GM18517 (cell line): ENCODE measurements at regions not wholly inside any gene's neighbourhood (a gene's known extent, or its start where the extent isn't known, plus 50 kb on each side); places are given as distances from the start of the nearest gene placed in this dataset.

Source experiments
- ATAC-seq: cut with Tn5 transposase; IDR thresholded peaks from one replicate; pipeline ENCODE4 v1.9.1; 2021; ENCODE audit warnings: mild to moderate bottlenecking, moderate library complexity; ENCODE audit not compliant: unreplicated experiment

DNA sequence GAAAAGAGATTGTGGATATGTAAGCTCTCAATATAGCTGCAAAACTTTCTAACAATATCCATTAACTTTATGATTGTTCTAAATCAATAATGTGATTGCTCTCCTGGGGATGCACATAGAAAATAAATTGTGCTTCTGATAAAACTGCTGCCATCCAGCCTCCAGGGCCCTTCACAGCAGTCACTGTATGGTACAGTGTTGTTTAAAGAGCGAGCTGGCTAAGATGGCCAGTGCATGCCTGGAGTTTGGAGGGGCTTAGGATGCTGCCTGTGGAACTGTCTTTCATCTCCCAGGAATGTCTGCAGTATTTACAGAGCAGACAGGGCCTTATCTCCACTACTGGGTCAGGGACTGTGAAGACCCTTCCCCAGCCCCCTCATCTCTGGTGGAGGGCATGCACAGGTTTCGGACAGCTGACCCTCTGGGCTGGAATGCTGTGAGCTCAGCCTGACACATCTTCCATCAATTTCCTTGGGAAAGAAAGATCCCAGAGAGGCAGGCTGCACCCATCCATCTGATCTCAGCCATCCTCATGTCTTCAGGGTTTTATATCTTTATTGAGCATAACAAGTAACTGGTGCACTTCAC is 137.0 kb downstream of the PLPP3 start:
- ATAC-seq = no peak

- ATAC-seq = no peak
Observed at GRCh38 chr1:56441601-56442000, 137.8 kb downstream of the PLPP3 start.

DNA sequence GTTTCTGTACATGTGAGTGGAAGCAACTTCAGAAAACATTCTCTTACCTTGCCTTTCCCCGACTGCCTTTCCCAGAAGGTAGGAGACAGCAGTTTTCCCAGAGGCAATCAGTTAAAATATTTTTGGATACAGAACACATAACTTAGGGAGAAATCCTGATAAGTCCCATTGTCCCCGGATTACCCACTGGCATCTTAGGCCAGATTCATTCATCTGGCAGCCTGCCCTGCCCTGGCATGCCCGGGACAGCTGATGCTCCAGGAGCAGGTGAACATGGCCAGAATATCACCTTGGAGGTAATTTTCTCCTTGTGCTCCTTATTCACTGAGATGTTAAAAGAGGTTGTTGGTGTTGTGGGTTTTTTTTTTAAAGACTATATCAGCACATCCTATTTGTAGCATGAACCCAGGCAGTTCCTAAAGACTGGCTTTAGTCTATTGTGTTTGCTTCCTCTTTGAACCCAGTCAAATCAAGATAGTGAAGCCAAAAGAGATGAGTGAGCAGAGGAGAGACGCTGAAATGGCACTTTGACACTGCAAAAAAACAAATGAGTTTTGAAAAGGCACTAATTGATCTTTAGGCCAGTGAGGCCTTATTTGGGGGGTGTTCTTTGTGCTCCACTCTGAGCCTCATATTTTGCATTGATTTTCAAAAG is 139.6 kb downstream of the PLPP3 start:
- ATAC-seq = no peak

GRCh38 chr1:56438901-56439551 is 140.3 kb downstream of the PLPP3 start:
- no peak for ATAC-seq

GRCh38 chr1:56437959-56438358 is 141.4 kb downstream of the PLPP3 start:
- ATAC-seq = no peak

GRCh38 chr1:56436912-56437417 is 142.4 kb downstream of the PLPP3 start:
- ATAC-seq = no peak

DNA sequence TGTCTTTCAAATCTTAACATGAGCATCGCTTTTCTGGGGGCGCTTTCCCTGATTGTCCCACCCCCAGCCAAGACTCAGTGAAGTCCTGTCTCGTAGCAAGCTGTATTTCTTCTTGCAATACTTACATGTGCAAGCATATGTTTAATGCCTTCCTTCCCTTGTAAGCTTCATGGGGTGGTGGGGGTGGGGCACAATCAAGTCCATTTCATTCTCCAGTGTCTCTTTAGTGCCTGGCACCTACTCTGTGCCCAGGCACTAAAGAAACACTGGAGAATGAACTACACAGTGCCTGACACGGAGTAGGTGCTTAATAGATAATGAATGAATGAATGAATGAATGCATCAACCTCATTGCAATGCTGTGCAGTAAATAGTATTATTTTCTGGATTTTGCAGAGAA is 143.1 kb downstream of the PLPP3 start:
- no peak for ATAC-seq

DNA sequence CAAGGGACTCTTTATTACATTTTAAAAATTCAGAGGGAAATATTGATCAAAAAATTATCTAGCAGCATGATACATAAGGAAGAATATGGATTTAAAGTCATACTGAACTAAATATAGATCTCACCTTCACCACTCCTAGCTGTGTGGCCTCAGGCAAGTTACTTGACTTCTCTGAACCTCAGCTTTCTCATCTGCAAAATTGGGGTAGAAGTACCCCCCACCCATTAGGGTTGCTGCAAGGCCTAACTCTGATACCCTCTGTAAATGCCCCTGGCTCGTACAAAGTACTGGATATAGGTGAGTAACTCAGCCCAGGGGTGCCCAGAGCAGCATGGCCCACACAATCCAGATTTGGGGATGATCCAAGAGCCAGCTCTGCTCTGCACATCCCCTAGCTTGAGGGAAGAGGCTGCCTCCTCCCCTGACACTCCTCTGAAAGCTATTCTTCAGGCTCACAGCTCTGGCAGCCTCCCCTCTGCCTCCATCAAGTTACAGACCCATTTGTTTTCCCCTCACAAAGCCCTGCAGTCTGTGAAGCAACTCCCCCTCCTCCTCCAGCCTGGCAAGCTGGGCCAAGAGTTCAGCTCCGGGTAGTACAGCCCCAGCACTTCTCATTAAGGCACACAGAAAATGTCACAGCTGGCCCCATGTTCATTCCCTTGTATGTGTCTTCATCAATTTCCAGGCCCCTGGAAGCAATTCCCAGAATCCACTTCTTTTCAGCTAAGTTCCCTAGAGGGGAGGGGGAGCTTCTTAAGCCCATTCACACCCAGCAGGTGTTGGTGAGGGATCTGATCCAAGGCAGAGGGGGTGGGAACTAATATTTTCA is 143.7 kb downstream of the PLPP3 start:
- ATAC-seq = no peak

DNA sequence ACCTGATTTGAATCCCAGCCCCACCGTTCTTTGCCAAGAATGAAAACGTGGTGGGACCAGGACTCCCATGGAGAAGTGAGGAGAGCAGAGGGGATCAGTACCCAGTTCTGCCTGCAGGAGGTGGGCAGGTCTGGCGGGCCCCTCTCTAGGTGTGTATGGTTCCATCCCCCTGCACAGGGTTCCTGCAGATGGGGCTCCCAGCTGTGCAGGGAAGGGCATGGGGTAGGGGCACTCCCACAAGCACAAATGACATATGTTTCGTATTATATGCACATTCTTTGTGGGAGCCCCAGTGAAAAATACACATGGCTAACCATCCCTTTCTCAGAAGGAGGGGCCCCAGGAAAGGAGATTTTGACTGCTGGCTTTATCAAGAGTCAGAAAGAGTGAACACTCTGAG is 144.6 kb downstream of the PLPP3 start:
- no peak for ATAC-seq

DNA sequence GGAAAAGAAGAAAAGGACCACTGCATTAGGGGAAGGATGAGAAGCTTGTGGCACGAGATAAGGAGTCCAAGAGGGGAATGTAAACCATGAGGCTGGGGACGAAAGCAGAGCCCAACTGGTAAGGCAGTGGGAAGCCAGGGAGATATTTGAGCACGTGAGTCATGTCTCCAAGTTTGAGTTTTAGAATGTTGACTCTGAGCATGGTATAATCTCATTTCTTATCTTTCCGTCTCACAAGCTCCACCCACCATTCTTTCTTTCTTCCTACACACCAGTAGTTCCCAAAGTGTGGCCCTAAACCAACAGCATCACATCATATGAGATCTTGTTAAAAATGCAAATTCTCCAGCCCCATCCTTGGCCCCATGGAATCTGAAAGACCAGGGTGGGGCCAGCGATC is 145.3 kb downstream of the PLPP3 start:
- ATAC-seq = no peak

GRCh38 chr1:56433056-56433577 is 146.2 kb downstream of the PLPP3 start:
- no peak for ATAC-seq

DNA sequence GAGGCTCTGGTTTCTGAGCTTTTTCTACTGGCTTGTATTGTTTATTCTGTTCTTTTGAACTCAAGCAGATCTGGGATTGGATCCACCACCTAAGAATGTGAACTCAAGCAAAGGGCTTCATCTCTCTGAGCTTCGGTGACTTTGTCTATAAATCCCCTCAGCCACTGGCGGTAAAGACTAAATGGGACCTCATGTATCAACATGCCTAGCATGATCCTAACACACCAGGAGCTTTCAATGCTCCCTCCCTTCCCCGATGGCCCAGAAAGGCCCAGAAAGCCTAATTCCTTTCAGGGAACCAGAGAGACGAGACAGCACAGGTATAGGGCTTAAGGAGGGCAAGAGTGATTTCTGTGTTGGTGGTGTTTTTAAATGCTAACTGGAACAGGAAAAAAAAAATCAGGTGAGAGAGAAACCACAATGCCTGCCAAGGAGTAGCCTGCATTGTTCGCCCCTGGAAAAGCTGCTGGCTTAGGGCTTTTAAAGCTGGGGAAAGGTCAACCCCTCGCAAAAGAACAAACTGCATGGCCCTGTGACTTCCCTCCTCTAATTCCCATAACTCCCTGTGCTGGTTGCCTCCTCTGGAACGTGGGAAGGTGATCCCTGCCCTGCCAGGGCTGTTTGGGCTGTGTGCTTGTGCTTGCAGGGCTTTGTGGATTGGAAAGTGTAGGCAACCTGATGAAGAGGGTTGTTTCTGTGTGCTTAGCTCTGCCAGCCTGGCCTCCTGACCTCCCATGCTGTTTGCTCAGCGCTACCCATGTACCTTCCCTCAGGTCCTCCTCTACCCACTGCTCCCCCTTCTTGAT is 147.0 kb downstream of the PLPP3 start:
- no peak for ATAC-seq

DNA sequence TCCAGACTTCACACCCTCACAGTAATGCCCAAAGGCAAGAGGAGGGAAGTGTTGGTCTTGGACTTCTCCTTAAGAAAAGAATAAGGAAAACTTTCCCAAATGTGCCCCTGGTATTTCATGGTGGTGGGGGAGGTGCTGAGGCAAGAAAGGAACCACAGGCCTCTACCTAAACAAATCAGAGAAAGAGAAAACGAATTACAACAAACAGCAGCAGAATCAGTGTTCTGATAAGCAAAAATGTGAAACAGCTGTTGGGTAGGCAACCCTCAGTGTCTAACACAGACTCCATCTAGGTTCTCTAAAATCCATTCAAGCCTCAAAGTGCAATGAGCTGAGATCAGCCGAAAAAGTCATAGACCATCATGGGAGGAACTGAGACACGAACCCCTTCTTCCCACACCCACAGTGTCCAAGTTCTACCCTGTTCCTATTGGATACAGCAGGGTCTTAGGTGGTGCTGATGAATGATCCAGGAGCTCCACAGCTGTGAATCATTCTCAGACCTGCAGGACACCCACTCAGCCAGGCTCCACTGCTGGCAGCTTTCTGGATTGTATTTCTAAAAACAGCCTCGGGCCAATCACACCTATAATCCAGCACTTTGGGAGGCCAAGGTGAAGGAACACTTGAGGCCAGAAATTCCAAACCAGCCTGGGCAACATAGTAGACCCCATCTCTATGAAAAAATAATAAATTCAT is 149.1 kb downstream of the PLPP3 start:
- ATAC-seq = no peak

- ATAC-seq = no peak
Observed at GRCh38 chr1:56429288-56429687, 150.1 kb downstream of the PLPP3 start.

- ATAC-seq = no peak
Observed at GRCh38 chr1:56426587-56427381, 152.6 kb downstream of the PLPP3 start.

GRCh38 chr1:56425494-56426037 is 153.8 kb downstream of the PLPP3 start:
- ATAC-seq = no peak

DNA sequence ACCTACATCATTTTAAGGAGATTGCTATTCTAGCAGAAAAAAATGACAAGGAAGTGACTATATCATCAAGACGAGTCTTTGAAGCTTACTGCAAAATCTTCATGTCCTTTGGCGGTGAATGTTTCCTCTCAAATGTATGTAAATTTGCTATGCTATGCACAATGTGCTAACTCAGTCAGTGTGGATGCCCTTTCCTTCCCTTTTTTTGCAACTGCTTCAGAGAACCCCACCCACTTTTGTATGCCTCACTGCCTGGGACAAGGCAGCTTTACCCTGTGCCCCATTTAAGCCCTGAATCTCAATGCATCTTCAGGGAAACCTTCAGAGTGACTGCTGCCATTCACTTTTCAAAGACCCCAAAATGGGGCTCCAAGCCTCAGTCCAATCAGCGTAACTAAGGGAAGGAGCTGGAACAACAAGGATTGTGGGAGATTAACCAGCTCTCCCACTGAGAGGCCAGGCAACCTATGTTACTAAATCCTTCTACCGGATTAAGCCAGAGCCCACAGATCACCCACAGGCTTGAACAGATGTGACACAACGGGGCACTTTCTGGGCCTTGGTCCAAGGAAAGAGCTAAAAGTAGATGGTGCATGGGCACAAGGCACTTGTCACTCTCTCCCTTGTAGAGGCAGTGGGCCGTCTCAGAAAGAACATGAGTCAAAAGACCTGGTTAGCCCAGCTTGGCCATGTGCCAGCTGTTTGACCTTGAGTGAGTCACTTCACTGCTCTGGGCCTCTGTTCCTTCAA is 154.4 kb downstream of the PLPP3 start:
- ATAC-seq = no peak

GRCh38 chr1:56423716-56424115 is 155.6 kb downstream of the PLPP3 start:
- no peak for ATAC-seq
